MM.1S (cell line): ENCODE measurements at regions not wholly inside any gene's neighbourhood (a gene's known extent, or its start where the extent isn't known, plus 50 kb on each side); places are given as distances from the start of the nearest gene placed in this dataset.

ENCODE experiments used
- DNase-seq: peaks from one replicate; pipeline ENCODE4 v3.0.0-alpha.2; 2015
- H2AFZ ChIP-seq: fragments of 300-600 bp; sonication (generic); 2 replicates; pipeline ENCODE4 v1.6.0; 2016; ENCODE audit warnings: antibody characterized with exemption, low read length
- H3F3A ChIP-seq: fragments of 300-600 bp; sonication (generic); 2 replicates; pipeline ENCODE4 v1.6.1; 2016; ENCODE audit warnings: mild to moderate bottlenecking, antibody characterized with exemption, low read length, moderate library complexity, mixed read lengths; ENCODE audit not compliant: insufficient read depth
- H3K27ac ChIP-seq: fragments of 300-600 bp; sonication (generic); 2 replicates; pipeline ENCODE4 v1.5.1; 2016; ENCODE audit warnings: mild to moderate bottlenecking, low read length
- H3K27me3 ChIP-seq: fragments of 300-600 bp; sonication (generic); replicated peaks from 2 replicates; pipeline ENCODE4 v1.6.0; 2016; ENCODE audit warnings: low read length; ENCODE audit not compliant: insufficient read depth
- H3K36me3 ChIP-seq: fragments of 300-600 bp; sonication (generic); replicated peaks from 2 replicates; pipeline ENCODE4 v1.6.1; 2016; ENCODE audit warnings: mild to moderate bottlenecking, low read length, mixed read lengths; ENCODE audit not compliant: insufficient read depth
- H3K4me1 ChIP-seq: fragments of 300-600 bp; sonication (generic); 2 replicates; pipeline ENCODE4 v1.6.1; 2016; ENCODE audit warnings: low read length, mixed read lengths
- H3K4me2 ChIP-seq: fragments of 300-600 bp; sonication (generic); 2 replicates; pipeline ENCODE4 v1.6.0; 2016; ENCODE audit warnings: low read depth, low read length
- H3K4me3 ChIP-seq: fragments of 300-600 bp; sonication (generic); 2 replicates; pipeline ENCODE4 v1.5.1; 2016; ENCODE audit warnings: low read length, mixed read lengths
- H3K79me2 ChIP-seq: fragments of 300-600 bp; sonication (generic); 2 replicates; pipeline ENCODE4 v1.6.1; 2016; ENCODE audit warnings: mixed run types, low read length, mixed read lengths
- H3K9ac ChIP-seq: fragments of 300-600 bp; sonication (generic); 2 replicates; pipeline ENCODE4 v1.6.1; 2016; ENCODE audit warnings: low read length, mixed read lengths
- H3K9me2 ChIP-seq: fragments of 300-600 bp; sonication (generic); replicated peaks from 2 replicates; pipeline ENCODE4 v1.6.1; 2016; ENCODE audit warnings: mild to moderate bottlenecking, low read length, mixed read lengths; ENCODE audit not compliant: insufficient read depth
- H3K9me3 ChIP-seq: fragments of 300-600 bp; sonication (generic); replicated peaks from 2 replicates; pipeline ENCODE4 v1.6.1; 2016; ENCODE audit warnings: mild to moderate bottlenecking, low read length, mixed read lengths; ENCODE audit not compliant: insufficient read depth
- H4K20me1 ChIP-seq: fragments of 300-600 bp; sonication (generic); 2 replicates; pipeline ENCODE4 v1.6.1; 2016; ENCODE audit warnings: mild to moderate bottlenecking, low read length, moderate library complexity, mixed read lengths; ENCODE audit not compliant: insufficient read depth
- EZH2 ChIP-seq: fragments of 300-600 bp; sonication (generic); optimal IDR thresholded peaks from 2 replicates; pipeline ENCODE3; 2017; ENCODE audit warnings: low read depth, mild to moderate bottlenecking, antibody characterized with exemption, low read length, mixed read lengths
- EZH2phosphoT487 ChIP-seq: fragments of 300-600 bp; sonication (generic); IDR thresholded peaks from 2 replicates; pipeline ENCODE4 v1.6.1; 2018; ENCODE audit warnings: antibody characterized with exemption, low read length
- TF ChIP-seq, protein P1 (sequence below): fragments of 300-600 bp; sonication (generic); IDR thresholded peaks from 2 replicates; pipeline ENCODE4 v1.5.1; 2016; ENCODE audit warnings: antibody characterized with exemption, low read length, mixed read lengths

DNA sequence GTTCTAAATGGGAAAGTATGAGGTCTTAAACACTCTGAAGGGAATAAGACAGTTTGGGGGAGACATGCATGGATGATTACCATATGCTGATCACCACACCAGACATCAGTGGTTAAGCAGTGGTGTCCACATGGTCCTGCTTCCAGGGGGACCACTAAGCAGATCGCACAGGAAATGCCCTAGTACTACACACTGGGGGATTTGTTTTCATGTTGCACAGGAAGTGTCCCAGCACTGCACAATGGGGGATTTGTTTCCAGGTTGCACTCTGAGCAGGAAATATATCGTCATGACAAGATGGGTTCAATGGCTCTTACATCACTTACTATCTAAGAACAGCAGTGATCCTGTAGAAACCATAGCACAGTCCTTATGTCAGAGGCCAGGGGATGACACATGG is 245.5 kb downstream of the BCL11B start:
- Histone ChIP-seq H3K4me1 (no peaks in the 10 kb centered on the region), H2AFZ (no peak overlapping the region), H4K20me1 (no peaks in the 10 kb centered on the region), H3F3A (no peaks in the 10 kb centered on the region), H3K9me2 (no peaks in the 10 kb centered on the region), H3K36me3 (no peaks in the 10 kb centered on the region), H3K9ac (no peak overlapping the region), H3K9me3 (no peaks in the 10 kb centered on the region), H3K27ac (no peak overlapping the region), H3K4me3 (no peak overlapping the region), H3K79me2 (no peaks in the 10 kb centered on the region), H3K27me3 (no peaks in the 10 kb centered on the region), H3K4me2 (no peak overlapping the region)
- TF ChIP-seq, protein P1, sequence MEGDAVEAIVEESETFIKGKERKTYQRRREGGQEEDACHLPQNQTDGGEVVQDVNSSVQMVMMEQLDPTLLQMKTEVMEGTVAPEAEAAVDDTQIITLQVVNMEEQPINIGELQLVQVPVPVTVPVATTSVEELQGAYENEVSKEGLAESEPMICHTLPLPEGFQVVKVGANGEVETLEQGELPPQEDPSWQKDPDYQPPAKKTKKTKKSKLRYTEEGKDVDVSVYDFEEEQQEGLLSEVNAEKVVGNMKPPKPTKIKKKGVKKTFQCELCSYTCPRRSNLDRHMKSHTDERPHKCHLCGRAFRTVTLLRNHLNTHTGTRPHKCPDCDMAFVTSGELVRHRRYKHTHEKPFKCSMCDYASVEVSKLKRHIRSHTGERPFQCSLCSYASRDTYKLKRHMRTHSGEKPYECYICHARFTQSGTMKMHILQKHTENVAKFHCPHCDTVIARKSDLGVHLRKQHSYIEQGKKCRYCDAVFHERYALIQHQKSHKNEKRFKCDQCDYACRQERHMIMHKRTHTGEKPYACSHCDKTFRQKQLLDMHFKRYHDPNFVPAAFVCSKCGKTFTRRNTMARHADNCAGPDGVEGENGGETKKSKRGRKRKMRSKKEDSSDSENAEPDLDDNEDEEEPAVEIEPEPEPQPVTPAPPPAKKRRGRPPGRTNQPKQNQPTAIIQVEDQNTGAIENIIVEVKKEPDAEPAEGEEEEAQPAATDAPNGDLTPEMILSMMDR, result no peak
- TF ChIP-seq EZH2phosphoT487, result no peak
- no peak for TF ChIP-seq EZH2
- no peak for DNase-seq

DNA sequence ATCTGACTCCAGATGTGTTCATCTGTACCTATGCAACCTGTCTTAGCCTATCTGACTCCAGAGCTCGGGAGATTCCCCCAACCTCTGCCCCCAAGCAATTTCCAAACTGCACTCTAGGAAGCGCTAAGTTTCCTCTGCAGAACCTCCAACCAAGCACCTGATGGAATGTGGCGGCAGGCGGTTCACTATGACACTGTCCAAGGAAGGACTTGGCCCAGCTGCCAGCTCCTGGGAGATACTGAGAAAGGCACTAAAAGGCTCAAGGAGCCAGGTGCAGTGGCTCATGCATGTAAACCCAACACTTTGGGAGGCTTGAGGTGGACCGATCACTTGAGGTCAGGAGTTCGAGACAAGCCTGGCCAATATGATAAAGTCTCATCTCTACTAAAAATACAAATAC is 244.0 kb downstream of the BCL11B start:
- no peaks in the 10 kb centered on the region for H3K27me3 ChIP-seq
- H3K9me3 ChIP-seq, result no peaks in the 10 kb centered on the region
- no peaks in the 10 kb centered on the region for H4K20me1 ChIP-seq

DNA sequence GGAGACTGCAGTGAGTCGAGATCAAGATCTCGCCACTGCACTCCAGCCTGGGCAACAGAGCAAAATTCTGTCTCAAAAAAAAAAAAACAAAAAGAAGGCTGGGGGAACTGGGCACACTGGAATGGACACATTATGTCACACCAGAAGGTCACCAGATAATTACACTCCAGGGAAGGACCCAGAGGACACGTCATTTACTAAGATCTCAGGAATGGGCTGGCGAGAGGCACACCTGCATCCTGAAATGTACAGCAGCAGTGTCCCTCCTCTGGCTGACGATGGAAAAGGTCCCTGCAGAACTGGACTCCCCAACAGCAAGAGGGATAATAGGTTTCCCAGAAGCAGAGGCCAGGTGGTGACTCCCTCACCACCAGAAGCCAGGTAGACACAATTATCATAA is 243.5 kb downstream of the BCL11B start:
- H3K79me2 ChIP-seq, result no peaks in the 10 kb centered on the region
- no peak overlapping the region for H3K27ac ChIP-seq
- no peaks in the 10 kb centered on the region for H3K9me3 ChIP-seq
- no peak overlapping the region for H3K4me2 ChIP-seq
- no peak for DNase-seq
- no peaks in the 10 kb centered on the region for H4K20me1 ChIP-seq
- no peak overlapping the region for H3K4me3 ChIP-seq
- no peaks in the 10 kb centered on the region for H3F3A ChIP-seq
- H2AFZ ChIP-seq, result no peak overlapping the region
- H3K9ac ChIP-seq, result no peak overlapping the region
- TF ChIP-seq, protein P1, result no peak
- TF ChIP-seq EZH2 (no peak), EZH2phosphoT487 (no peak)
- H3K27me3 ChIP-seq, result no peaks in the 10 kb centered on the region
- no peaks in the 10 kb centered on the region for H3K9me2 ChIP-seq
- H3K36me3 ChIP-seq, result no peaks in the 10 kb centered on the region
- no peaks in the 10 kb centered on the region for H3K4me1 ChIP-seq

More for the DNA sequence above, 244.0 kb downstream of the BCL11B start:
- no peak overlapping the region for H3K9ac ChIP-seq
- H3K4me1 ChIP-seq, result no peaks in the 10 kb centered on the region
- H3K4me2 ChIP-seq, result no peak overlapping the region
- H3K27ac ChIP-seq, result no peak overlapping the region
- TF ChIP-seq EZH2 (no peak), EZH2phosphoT487 (no peak)
- TF ChIP-seq, protein P1, result no peak
- H3K4me3 ChIP-seq, result no peak overlapping the region
- H2AFZ ChIP-seq, result no peak overlapping the region
- no peaks in the 10 kb centered on the region for H3F3A ChIP-seq
- no peaks in the 10 kb centered on the region for H3K36me3 ChIP-seq
- H3K9me2 ChIP-seq, result no peaks in the 10 kb centered on the region
- H3K79me2 ChIP-seq, result no peaks in the 10 kb centered on the region
- no peak for DNase-seq
